ENCODE measurements at regions not wholly inside any gene's neighbourhood (a gene's known extent, or its start where the extent isn't known, plus 50 kb on each side); places are given as distances from the start of the nearest gene placed in this dataset.

GRCh38 chr19:32246006-32246405 lies 99.4 kb upstream of the ZNF507 start:
- TF ChIP-seq CTCF (IDR thresholded peaks at IDR 0.05; ENCODE audit: control extremely low read depth, extremely low read depth), result no peak
- DNase-seq, result peak in 2 of 3 donors; percentile 56 to 76
- Histone ChIP-seq H3K4me1 (ENCODE audit: control insufficient read depth in 5 of 5, insufficient read depth in 5 of 5, low read length in 5 of 5) (peaks cover 0 to 4% (median 0%) of the 10 kb centered on the region in 5 donors), H3K36me3 (ENCODE audit: control insufficient read depth in 4 of 4, insufficient read depth in 4 of 4, low read length in 4 of 4) (no peaks in the 10 kb centered on the region), H3K4me3 (no peak overlapping the region), H3K27ac (ENCODE audit: low read depth in 1 of 2, low read length in 1 of 2) (no peak overlapping the region), H3K9ac (ENCODE audit: insufficient read depth in 1 of 2, low read length in 2 of 2) (no peak overlapping the region), H3K27me3 (ENCODE audit: control insufficient read depth in 3 of 3, insufficient read depth in 3 of 3, low read length in 2 of 3) (no peaks in the 10 kb centered on the region), H3K9me3 (ENCODE audit: control insufficient read depth in 4 of 4, insufficient read depth in 3 of 4, low read length in 3 of 4) (no peaks in the 10 kb centered on the region)
- ATAC-seq (ENCODE audit: insufficient read depth, low FRiP score), result no peak
- 34 to 58% methylated on average over 5 of the region's 5 CpGs for WGBS, 2 donors

- H3K36me3 ChIP-seq (ENCODE audit: control insufficient read depth in 4 of 4, insufficient read depth in 4 of 4, low read length in 4 of 4), result no peaks in the 10 kb centered on the region
- DNase-seq, result no peak
- H3K9ac ChIP-seq (ENCODE audit: insufficient read depth in 1 of 2, low read length in 2 of 2), result no peak overlapping the region
- H3K27ac ChIP-seq (ENCODE audit: low read depth in 1 of 2, low read length in 1 of 2), result no peak overlapping the region
- no peak for ATAC-seq (ENCODE audit: insufficient read depth, low FRiP score)
- peaks cover 0 to 3% (median 0%) of the 10 kb centered on the region in 4 donors for H3K9me3 ChIP-seq (ENCODE audit: control insufficient read depth in 4 of 4, insufficient read depth in 3 of 4, low read length in 3 of 4)
- H3K27me3 ChIP-seq (ENCODE audit: control insufficient read depth in 3 of 3, insufficient read depth in 3 of 3, low read length in 2 of 3), result no peaks in the 10 kb centered on the region
- peaks cover 0 to 3% (median 0%) of the 10 kb centered on the region in 5 donors for H3K4me1 ChIP-seq (ENCODE audit: control insufficient read depth in 5 of 5, insufficient read depth in 5 of 5, low read length in 5 of 5)
- TF ChIP-seq CTCF (IDR thresholded peaks at IDR 0.05; ENCODE audit: control extremely low read depth, extremely low read depth), result no peak
- 94 to 96% methylated on average over 18 of the region's 18 CpGs for WGBS, 2 donors
- H3K4me3 ChIP-seq, result no peak overlapping the region
These were observed 93.6 kb upstream of the ZNF507 start for GRCh38 chr19:32251634-32252332.

GRCh38 chr19:32252333-32252669 lies 93.1 kb upstream of the ZNF507 start:
- TF ChIP-seq CTCF (IDR thresholded peaks at IDR 0.05; ENCODE audit: control extremely low read depth, extremely low read depth), result no peak

More at GRCh38 chr19:32252333-32252669, 93.1 kb upstream of the ZNF507 start:
- no peaks in the 10 kb centered on the region for H3K27me3 ChIP-seq (ENCODE audit: control insufficient read depth in 3 of 3, insufficient read depth in 3 of 3, low read length in 2 of 3)
- H3K4me3 ChIP-seq, result no peak overlapping the region
- no peak overlapping the region for H3K27ac ChIP-seq (ENCODE audit: low read depth in 1 of 2, low read length in 1 of 2)
- peaks cover 0 to 3% (median 0%) of the 10 kb centered on the region in 5 donors for H3K4me1 ChIP-seq (ENCODE audit: control insufficient read depth in 5 of 5, insufficient read depth in 5 of 5, low read length in 5 of 5)
- H3K9ac ChIP-seq (ENCODE audit: insufficient read depth in 1 of 2, low read length in 2 of 2), result no peak overlapping the region
- DNase-seq (no peak), ATAC-seq (ENCODE audit: insufficient read depth, low FRiP score) (no peak)
- 89% methylated on average over 11 of the region's 11 CpGs for WGBS, 2 donors
- H3K9me3 ChIP-seq (ENCODE audit: control insufficient read depth in 4 of 4, insufficient read depth in 3 of 4, low read length in 3 of 4), result peaks cover 0 to 3% (median 0%) of the 10 kb centered on the region in 4 donors
- no peaks in the 10 kb centered on the region for H3K36me3 ChIP-seq (ENCODE audit: control insufficient read depth in 4 of 4, insufficient read depth in 4 of 4, low read length in 4 of 4)

Measured in lung (tissue), 11 donors.